GM19035 (cell line): ENCODE measurements at regions not wholly inside any gene's neighbourhood (a gene's known extent, or its start where the extent isn't known, plus 50 kb on each side); places are given as distances from the start of the nearest gene placed in this dataset.
"Not testable (repeated sequence)": the region's sequence is repeated elsewhere in the genome, so short reads cannot be mapped to it uniquely, and the experiment has no call there.

Experiments
- ATAC-seq: cut with Tn5 transposase; IDR thresholded peaks from one replicate; pipeline ENCODE4 v1.9.1; 2021; ENCODE audit not compliant: unreplicated experiment

DNA sequence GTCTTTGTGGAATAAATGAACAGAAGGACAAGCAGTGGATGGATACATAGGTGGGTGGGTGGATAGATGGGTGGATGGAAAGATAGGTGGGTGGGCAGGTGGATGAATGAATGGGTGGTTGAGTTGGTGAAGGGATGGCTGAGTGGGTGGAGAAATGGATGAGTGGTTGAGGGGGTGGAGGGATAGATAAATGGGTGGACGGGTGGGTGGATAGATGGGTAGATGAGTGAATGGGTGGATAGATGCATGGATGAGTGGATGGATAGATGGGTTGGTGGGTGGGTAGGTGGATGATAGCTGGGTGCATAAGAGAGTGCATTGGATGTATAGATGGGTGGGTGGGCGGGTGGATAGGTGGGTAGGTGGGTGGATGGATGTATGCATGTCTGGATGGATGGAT is 63.5 kb downstream of the UNC93B1 start:
- not testable (repeated sequence) for ATAC-seq

DNA sequence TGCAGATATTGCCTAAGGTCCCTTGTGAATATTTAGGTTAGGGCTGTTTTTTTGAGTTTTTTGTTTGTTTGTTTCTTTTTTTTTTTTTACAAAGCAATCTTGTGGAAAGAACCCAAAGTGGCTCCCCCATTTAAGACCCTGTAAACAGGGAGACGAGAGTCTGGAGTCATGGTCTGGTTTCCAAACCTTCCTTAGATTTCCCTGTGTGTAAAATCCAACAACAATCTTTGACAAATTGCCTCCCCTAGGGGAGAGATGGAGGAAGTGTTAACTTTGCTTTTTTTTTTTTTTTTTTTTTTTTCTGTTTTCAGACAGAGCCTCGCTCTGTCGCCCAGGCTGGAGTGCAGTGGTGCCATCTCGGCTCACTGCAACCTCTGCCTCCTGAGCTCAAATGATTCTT is 64.9 kb downstream of the UNC93B1 start:
- ATAC-seq = not testable (repeated sequence)

DNA sequence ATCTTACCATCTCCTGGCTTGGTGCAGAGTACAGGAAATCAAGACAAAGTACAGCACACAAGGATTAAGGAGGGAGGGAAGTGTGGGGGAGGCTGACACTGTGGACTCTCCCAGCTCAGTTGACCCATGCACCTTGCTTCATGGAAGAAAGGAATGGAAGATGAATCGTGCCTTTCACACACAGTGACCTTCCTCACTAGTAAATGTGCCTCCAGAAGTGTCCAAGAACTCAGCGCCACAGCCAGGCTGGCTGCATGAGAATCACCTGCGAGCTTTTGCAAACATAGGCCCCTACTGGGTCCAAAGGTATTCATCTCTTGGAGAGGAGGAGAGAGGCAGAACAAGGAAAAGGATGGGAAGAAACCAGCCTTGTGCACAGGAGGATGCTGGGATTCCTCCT is 65.5 kb downstream of the UNC93B1 start:
- not testable (repeated sequence) for ATAC-seq

DNA sequence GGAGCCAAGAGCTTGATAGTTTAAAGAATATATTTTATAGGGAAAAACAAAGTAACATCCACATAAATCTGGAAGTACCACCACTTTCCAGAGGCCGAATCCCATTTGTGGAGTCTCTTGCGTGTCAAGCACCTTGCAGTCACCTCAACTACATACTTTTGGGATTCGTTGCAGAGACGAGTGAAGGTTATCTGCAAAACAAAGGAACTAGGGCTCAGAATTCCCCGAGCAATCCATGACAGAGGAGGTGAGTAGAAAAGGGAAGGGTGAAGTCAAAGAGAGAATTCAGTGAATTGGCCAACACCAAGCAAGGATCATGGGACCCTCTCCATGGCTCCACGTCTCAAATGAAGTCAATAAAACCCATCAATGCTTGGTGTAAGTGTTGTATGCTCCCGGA is 80.3 kb downstream of the UNC93B1 start:
- ATAC-seq = not testable (repeated sequence)

DNA sequence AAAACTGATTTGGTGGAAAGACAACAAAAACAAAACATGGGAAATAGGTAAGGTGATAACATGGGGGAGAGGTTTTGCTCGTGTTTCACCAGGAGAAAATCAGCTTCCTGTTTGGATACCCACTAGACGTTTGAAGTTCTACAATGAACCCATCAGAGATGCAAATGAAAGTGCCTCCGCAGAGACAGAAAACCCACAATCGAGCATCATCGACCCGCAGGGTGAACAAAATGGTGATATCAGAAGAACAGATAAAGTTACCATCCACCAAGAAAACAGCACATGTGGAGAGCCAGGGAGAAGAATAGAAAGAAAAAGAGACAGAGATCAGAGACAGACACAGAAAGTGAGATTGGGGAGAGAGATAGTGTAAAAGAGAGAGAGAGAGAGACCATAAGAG is 83.4 kb downstream of the UNC93B1 start:
- not testable (repeated sequence) for ATAC-seq

DNA sequence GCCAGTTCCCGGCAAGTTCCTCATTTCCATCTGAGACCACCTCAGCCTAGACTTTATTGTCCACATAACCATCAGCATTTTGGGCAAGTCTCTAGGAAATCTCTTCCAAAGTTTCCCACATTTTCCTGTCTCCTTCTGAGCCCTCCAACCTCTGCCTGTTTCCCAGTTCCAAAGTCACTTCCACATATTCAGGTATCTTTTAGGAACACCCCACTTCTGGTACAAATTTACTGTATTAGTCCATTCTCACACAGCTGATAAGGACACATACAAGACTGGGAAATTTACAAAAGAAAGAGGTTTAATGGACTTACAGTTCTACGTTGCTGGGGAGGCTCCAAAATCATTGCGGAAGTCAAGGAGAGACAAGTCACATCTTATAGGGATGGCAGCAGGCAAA is 91.7 kb downstream of the UNC93B1 start:
- not testable (repeated sequence) for ATAC-seq

DNA sequence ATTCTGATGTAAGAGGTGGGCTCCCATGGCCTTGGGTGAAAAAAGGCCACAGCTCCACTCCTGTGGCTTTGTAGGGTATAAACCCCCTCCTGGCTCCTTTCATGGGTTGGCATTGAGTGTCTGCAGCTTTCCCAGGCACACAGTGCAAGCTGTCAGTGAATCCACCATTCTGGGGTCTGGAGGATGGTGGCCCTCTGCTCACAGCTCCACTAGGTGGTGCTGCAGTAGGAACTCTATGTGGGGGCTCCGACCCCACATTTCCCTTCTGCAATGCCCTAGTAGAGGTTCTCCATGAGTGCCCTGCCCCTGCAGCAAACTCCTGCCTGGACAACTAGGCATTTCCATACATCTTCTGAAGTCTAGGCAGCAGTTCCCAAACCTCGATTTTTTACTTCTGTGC is 92.7 kb downstream of the UNC93B1 start:
- not testable (repeated sequence) for ATAC-seq

DNA sequence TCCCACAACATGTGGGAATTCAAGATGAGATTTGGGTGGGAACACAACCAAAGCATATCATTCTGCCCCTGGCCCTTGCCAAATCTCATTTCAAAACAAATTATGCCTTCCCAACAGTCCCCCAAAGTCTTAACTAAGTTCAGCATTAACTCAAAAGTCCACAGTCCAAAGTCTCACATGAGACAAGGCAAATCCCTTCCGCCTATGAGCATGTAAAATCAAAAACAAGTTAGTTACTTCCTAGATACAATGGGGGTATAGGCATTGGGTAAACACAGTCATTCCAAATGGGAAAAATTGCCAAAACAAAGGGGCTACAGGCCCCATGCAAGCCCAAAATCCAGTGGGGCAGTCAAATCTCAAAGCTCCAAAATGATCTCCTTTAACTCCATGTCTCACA is 93.1 kb downstream of the UNC93B1 start:
- not testable (repeated sequence) for ATAC-seq

DNA sequence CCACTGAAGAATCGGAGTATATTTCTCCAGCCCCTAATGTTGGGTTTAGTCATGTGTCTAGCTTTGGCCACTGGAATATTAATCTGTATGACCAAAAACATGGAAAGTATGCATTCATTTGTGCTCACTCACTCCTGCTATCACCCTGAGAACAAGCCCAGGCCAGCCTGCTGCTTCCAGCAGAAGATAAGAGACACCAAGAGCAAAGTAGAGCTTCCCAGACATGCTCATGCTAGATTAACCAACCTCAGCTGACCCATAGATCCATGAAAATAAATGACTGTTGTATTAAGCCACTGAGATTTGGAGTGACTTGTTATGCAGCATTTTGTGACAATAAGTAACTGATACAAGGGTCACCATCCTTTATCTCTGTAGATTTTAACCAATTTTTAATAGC is 96.9 kb downstream of the UNC93B1 start:
- ATAC-seq = not testable (repeated sequence)

DNA sequence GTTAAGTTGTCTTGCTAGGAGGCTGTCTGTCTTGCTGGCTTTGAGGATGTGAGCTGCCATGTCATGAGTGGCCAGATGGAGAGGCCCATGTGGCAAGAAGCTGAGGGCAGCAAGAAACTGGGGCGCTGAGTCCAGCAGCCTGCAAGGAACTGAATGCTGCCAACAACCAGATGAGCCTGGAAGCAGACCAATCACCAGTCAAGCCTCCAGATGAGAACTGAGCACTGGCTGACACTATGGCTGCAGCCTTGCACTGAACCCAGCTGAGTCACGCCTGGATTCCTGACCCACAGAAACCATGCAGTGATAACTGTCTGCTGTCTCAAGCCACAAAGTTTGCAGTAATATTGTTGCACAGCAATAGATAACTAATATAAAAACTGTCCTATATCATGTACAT is 104.4 kb downstream of the UNC93B1 start:
- ATAC-seq = not testable (repeated sequence)

DNA sequence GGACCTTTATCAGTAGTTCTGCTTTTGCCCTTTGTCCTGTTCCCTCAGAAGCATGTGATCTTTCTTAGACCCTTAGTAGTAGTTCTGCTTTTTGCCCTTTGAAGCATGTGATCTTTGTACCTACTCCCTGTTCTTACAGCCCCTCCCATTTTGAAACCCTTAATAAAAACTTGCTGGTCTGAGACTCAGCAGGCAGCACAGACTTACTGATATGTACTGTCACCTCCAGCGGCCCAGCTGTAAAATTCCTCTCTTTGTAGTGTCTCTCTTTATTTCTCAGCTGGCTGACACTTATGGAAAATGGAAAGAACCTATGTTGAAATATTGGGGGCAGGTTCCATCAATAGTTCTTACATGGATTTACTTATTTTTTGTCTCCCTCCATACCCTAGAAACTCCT is 110.4 kb downstream of the UNC93B1 start:
- ATAC-seq = not testable (repeated sequence)

DNA sequence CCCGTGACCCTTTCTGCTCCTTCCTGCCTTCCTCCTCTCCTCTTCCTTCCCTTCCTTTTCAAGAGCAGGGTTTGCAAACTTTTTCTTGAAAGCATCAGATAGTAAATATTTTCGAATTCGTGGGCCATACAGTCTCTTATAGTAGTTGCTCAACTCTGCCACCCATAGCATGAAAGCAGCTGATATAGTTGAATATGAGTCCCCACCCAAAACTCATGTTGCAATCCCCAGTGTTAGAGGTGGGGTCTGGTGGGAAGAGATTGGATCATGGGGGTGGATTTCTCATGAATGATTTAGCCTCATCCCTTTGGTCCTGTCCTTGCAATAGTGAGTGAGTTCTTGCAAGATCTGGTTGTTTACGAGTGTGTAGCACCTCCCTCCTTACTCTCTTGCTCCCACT is 114.3 kb downstream of the UNC93B1 start:
- not testable (repeated sequence) for ATAC-seq

DNA sequence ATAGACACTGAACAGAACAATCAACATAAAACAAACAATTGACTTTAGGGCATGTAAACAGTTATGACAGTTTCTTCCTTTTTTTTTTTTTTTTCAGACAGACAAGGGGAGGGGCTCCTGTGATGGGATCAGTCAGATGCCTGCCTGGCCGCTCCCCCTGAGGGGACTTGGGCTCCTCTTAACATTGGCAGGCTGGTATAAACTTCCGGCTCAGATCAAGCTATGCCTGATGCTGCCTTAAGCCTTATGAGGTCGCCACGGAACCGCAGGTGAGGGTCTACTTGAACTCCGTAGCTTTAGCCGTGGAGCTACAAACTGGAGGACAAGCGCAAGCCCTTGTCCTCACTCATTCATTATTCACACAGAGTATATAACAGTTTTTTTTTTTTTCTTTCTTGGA is 115.8 kb downstream of the UNC93B1 start:
- ATAC-seq = not testable (repeated sequence)

DNA sequence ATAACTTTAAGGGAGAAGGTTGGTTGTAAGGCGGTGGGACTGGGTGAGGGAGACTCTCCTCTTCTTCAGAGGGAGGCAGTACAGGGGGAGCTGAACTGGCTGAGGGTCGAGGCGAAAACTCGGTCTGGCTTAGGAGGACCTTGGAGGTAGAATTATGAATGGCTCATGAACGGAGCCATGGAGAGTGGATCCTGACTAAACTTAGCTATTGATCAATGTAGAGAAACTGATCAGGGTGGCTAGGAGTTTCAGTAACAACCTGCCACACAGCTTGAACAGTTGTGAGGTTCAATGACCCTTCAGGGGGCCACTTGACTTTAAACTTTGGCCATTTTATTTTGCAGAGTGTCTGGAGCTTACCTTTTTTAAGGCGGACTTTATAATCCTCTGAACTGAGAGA is 117.2 kb downstream of the UNC93B1 start:
- ATAC-seq = not testable (repeated sequence)

DNA sequence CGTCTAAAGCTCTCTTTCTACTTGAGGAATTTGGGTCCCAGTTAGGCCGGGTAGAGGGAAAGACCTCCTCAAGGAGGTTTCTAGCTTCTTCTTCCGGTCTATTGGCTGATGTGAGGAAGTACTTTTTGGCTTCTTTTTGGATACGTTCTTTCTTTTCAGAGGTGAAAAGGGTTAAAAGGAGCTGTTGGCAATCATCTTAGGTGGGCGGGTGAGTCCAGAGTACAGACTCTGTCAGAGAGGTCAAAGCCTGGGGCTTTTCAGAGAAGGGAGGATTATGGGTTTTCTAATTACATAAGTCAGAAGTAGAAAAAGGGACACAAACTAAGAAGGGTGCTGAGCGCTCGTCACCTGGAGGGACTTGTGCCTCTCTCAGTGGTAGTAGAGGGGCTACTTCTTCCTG is 117.7 kb downstream of the UNC93B1 start:
- not testable (repeated sequence) for ATAC-seq

DNA sequence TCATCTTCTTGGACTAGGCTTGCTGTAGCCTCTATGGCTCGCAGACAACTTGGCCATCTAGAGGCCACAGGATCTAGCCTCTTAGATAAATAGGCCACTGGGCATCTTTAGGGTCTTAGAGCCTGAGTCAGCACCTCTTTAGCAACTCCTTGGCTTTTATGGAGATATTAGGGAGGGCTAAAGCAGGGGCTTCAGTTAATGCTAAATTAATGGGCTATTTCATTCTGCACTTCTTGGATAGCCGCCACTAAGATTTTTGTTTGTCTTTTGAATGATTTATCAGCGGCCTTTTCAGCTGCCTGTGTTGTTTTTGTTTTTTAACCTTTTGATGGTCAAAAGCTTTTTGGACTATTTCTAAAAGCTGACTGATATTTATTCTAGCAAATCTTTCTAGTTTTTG is 118.3 kb downstream of the UNC93B1 start:
- not testable (repeated sequence) for ATAC-seq

DNA sequence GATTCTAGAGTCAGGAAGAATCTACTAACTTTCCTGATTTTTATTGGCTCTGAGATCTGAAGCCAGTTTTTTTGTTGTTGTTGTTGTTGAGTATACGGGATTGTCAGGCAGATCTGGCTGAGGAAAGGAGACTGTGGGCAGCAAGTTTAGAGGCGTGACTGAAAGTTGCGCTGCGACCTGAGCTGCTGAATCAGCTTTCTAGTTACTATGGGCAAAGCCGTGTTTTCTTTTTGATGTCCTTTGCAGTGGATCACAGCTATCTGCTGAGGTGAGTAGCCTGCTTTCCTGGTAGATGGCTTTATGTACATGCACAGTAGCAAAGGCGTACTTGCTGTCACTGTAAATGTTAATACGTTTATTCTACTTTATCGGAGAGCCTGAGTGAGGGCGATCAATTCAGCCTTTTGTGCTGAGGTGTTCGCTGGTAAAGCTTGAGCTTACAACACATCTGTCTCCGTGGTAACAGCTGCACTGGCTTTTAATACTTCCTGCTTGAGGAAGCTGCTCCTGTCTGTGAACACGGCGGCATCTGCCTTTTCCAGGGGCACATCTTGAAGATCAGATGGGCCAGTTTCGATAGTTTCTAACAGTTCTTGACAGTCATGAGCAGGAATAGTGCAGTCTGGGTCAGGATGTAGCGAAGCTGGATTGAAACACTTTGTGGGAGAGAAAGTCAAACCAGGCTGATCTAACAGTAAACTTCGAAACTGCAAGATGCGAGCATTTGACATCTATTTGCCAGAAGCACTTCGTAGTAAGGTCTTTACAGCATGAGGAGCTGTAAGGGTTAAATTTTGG is 118.9 kb downstream of the UNC93B1 start:
- not testable (repeated sequence) for ATAC-seq

DNA sequence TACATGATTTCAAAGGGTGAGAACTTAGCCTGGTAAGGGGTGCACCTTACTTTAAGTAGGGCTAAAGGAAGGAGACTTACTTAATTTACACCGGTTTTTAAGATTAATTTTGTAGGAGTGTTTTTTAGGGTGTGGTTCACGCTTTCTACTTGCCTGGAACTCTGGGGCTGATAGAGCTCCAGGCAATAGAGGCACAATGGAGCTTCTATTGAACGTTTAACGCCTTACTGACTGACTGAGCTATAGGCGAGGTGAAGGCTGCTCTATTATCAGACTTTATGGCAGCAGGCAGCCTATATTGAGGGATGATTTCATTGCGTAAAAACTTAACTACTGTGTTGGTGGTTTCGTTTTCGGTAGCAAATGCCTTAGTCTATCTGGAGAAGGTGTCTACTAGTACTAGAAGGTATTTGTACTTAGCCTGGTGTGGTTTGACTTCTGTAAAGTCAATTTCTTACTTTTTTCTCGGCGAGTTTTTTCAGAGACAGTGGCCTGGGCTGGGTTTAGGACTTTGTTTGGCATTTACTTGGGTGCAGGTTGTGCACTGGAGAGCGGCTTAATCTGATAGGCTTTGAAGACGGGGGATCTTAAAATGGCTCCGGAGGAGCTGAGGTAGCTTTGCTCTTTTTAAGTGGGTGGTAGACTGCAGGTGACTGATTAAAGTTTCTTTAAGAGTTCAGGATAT is 119.7 kb downstream of the UNC93B1 start:
- ATAC-seq = not testable (repeated sequence)

DNA sequence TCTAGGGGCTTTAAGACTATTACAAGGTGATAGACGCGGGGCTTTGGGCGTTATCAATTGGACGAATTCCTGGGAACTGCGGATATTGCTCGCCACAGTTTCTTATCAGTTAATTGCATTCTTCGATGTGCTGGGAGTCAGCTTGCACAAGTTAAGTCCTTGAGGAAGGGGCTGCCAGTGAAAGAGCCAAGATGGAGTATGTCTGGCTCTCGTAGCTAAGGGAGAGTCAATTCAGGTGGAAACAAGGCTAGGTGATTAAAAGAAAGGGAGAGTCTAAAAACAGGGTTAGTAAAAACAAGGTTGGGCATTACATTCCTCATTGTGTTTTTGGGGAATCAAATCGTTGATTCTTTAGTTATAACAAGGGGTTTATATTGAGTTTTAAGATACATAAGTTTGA is 121.6 kb downstream of the UNC93B1 start:
- ATAC-seq = not testable (repeated sequence)

DNA sequence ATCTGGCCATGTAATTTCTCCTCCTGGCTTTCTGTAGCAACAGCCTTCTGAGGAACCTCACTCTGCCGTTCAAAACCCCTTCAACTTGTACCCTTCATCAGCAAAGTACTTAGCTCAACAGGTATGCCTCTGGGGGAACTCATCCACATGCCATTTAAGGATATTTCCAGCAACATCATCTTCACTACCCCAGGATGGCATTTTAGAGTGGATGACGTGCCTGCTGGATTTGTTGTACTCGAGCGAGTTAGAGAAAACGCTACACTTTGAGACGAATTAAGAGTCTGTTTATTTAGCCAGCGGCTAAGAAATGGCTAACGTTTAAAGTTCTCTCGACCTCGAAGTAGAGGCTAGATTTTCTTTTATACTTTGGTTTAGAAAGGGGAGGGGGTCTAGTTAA is 122.1 kb downstream of the UNC93B1 start:
- ATAC-seq = not testable (repeated sequence)

DNA sequence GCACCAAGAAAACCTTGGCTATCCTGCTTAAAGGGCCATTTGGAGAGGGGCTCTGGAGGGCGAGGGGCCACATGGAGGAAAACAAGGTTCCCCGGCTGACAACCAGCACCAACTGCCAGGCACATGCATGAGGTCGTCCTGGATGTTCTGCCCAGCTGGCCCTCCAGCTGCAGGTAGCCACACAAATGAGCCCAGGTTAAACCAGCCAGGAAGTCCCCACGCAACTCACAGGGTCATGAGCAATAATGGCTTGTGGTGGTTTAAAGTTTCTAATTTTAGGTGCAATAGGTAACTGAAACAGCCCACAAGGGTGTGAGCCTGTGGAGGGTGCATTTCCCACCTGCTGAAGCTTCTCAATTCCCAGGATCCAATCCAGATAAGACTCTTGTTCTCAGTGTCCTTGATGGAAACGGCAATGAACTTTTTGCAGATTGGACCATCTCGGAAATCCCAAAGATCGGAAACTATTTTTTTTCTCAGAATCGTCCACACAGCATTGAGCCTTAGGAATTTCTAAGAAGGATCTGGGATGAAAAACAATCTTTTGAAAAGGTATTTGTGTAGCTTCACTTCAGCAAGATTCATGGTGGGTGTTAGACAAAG is 123.2 kb downstream of the UNC93B1 start:
- ATAC-seq = not testable (repeated sequence)

DNA sequence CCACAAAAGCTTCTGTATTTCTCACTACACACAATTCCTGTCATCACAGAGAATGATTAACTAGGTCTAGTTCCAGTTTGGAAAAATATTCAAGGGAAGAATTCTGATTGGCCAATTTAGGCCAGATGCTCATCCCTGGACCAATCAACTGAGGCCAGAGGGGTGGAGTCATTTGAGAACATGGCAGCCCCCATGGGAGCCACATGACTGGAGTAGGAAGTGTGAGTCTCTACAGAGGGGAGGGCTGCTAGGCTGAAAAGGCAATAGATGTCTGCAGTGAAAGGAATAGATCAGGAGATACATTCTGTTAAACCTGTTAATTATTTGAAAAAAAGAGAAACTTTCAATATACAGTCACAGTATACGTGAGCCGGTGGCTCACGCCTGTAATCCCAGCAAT is 125.2 kb downstream of the UNC93B1 start:
- not testable (repeated sequence) for ATAC-seq
